IMR-90 (cell line): ENCODE measurements at regions not wholly inside any gene's neighbourhood (a gene's known extent, or its start where the extent isn't known, plus 50 kb on each side); places are given as distances from the start of the nearest gene placed in this dataset.

Experiments used
- CEBPB ChIP-seq: IDR thresholded peaks from 2 replicates; pipeline ENCODE4 v1.6.1; 2012; ENCODE audit warnings: low read depth, low read length, improper control_type of control experiment
- CHD1 ChIP-seq: IDR thresholded peaks from 2 replicates; pipeline ENCODE4 v1.6.1; 2012; ENCODE audit warnings: low read depth, low read length, improper control_type of control experiment
- CTCF ChIP-seq: conservative IDR thresholded peaks from 2 replicates; pipeline ENCODE4 v1.5.1; 2012; ENCODE audit warnings: mild to moderate bottlenecking, low read depth, low read length, improper control_type of control experiment

- TF ChIP-seq CHD1 (no peak), CTCF (no peak), CEBPB (no peak)
Measured at GRCh38 chr2:144026753-144027152, 493.2 kb downstream of the ZEB2 start.
